Osteoblast (primary cell): ENCODE measurements at regions not wholly inside any gene's neighbourhood (a gene's known extent, or its start where the extent isn't known, plus 50 kb on each side); places are given as distances from the start of the nearest gene placed in this dataset.

Source experiments
- DNase-seq: peaks from one replicate; pipeline ENCODE4 v3.0.0; 2011; ENCODE audit warnings: low spot score, mixed read lengths; ENCODE audit not compliant: insufficient read length; ENCODE audit errors: missing footprints
- H2AFZ ChIP-seq: 2 replicates; pipeline ENCODE4 v1.6.0; 2011; ENCODE audit warnings: mild to moderate bottlenecking, low read length
- H3K27ac ChIP-seq: 2 replicates; pipeline ENCODE4 v1.5.1; 2011; ENCODE audit warnings: mild to moderate bottlenecking, low read depth, low read length, moderate library complexity
- H3K27me3 ChIP-seq: 2 replicates; pipeline ENCODE4 v1.6.0; 2012; ENCODE audit warnings: mild to moderate bottlenecking, control low read depth, inconsistent platforms, low read length, moderate library complexity; ENCODE audit not compliant: insufficient read depth
- H3K36me3 ChIP-seq: 2 replicates; pipeline ENCODE4 v1.5.1; 2011; ENCODE audit warnings: mild to moderate bottlenecking, low read length, control low read depth, moderate library complexity; ENCODE audit not compliant: insufficient read depth
- H3K4me1 ChIP-seq: 2 replicates; pipeline ENCODE4 v1.5.1; 2011; ENCODE audit warnings: mild to moderate bottlenecking, low read length, control low read depth, moderate library complexity; ENCODE audit not compliant: insufficient read depth
- H3K4me2 ChIP-seq: 2 replicates; pipeline ENCODE4 v1.6.0; 2011; ENCODE audit warnings: mild to moderate bottlenecking, low read length; ENCODE audit not compliant: insufficient read depth
- H3K4me3 ChIP-seq: fragments of 200-600 bp; sonication (generic); 3 replicates; pipeline ENCODE4 v1.5.1; 2012; ENCODE audit warnings: mild to moderate bottlenecking, low read length, inconsistent platforms; ENCODE audit not compliant: insufficient read depth
- H3K79me2 ChIP-seq: 2 replicates; pipeline ENCODE4 v1.6.0; 2012; ENCODE audit warnings: mild to moderate bottlenecking, low read length, control low read depth, inconsistent platforms; ENCODE audit not compliant: insufficient read depth
- H3K9me3 ChIP-seq: 2 replicates; pipeline ENCODE4 v1.5.1; 2011; ENCODE audit warnings: low read depth, low read length, control low read depth
- H4K20me1 ChIP-seq: 2 replicates; pipeline ENCODE4 v1.6.0; 2012; ENCODE audit warnings: mild to moderate bottlenecking, low read length, control low read depth; ENCODE audit not compliant: insufficient read depth
- TF ChIP-seq, protein P1 (sequence below): IDR thresholded peaks from 2 replicates; pipeline ENCODE4 v1.5.1; 2011; ENCODE audit warnings: mild to moderate bottlenecking, low read depth, low read length, moderate library complexity; ENCODE audit errors: extremely low read depth

DNA sequence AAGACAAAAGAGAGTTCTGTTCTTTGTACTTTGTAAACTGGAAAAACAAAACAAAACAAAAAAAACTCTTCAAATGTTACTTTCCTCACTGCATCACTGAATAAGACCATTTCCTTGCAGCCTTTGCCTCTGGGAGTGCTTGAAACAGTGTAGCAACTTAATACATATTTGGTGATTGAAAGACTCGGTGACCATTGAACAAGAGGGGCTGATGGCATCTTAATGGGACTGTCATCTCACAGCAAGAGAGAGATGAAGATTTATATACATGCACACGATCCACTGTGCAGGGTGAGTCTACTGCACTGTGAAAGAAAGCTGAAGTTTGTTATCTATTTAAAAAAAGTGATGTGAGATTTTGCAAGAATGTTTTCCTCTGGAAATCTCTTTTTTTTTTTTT lies 111.9 kb upstream of the KLHL25 start:
- no peak overlapping the region for H2AFZ ChIP-seq
- H3K9me3 ChIP-seq, result no peaks in the 10 kb centered on the region
- no peaks in the 10 kb centered on the region for H3K79me2 ChIP-seq
- no peaks in the 10 kb centered on the region for H3K4me1 ChIP-seq
- no peak overlapping the region for H3K4me3 ChIP-seq
- H4K20me1 ChIP-seq, result no peaks in the 10 kb centered on the region
- H3K4me2 ChIP-seq, result no peak overlapping the region
- TF ChIP-seq, protein P1, sequence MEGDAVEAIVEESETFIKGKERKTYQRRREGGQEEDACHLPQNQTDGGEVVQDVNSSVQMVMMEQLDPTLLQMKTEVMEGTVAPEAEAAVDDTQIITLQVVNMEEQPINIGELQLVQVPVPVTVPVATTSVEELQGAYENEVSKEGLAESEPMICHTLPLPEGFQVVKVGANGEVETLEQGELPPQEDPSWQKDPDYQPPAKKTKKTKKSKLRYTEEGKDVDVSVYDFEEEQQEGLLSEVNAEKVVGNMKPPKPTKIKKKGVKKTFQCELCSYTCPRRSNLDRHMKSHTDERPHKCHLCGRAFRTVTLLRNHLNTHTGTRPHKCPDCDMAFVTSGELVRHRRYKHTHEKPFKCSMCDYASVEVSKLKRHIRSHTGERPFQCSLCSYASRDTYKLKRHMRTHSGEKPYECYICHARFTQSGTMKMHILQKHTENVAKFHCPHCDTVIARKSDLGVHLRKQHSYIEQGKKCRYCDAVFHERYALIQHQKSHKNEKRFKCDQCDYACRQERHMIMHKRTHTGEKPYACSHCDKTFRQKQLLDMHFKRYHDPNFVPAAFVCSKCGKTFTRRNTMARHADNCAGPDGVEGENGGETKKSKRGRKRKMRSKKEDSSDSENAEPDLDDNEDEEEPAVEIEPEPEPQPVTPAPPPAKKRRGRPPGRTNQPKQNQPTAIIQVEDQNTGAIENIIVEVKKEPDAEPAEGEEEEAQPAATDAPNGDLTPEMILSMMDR, result no peak
- H3K27me3 ChIP-seq, result no peaks in the 10 kb centered on the region
- H3K36me3 ChIP-seq, result no peaks in the 10 kb centered on the region
- H3K27ac ChIP-seq, result no peak overlapping the region
- DNase-seq, result no peak

DNA sequence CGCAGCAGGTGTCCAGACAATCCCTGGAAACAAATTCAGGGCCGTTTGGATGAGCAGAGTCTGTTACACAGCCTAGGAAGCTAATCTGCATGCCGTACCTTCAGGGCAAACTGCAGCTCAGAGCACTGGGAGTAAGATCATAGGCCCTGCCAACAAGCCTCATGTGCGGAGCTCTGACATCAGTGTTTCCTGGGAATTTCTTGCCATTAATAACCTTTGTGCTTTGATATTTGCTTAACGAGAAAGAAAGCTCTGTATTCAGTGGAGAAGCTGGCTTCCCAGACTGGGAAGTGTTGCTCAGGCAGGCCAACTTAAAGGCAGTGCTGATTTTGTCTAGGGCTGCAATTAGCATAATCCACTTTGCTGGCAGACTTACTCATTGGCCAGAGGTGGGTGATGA lies 116.1 kb upstream of the KLHL25 start:
- TF ChIP-seq, protein P1, result no peak
- Histone ChIP-seq H4K20me1 (no peaks in the 10 kb centered on the region), H3K36me3 (no peaks in the 10 kb centered on the region), H3K9me3 (no peaks in the 10 kb centered on the region), H3K4me3 (no peak overlapping the region), H2AFZ (no peak overlapping the region), H3K4me1 (no peaks in the 10 kb centered on the region), H3K27ac (no peak overlapping the region), H3K4me2 (no peak overlapping the region), H3K27me3 (no peaks in the 10 kb centered on the region), H3K79me2 (no peaks in the 10 kb centered on the region)
- no peak for DNase-seq

DNA sequence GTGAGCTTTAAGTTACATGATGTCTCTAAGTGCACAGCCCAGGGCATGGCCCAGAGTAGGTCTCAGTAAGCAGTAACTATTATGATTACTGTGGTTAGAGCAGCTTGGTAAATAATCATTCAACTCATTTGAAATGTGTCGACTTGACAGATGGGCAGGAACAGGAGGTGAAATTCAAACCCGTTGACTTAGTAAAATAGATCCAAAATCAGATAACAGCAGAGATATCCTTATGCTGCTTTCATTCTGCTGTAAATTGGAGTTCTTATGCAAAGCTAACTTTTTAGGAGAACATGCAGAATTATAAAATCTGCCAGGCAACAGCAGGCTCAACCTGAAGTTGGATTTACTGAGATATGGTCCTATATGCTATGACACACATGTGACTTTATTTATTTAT lies 118.7 kb upstream of the KLHL25 start:
- no peaks in the 10 kb centered on the region for H4K20me1 ChIP-seq
- TF ChIP-seq, protein P1, result no peak
- no peak overlapping the region for H3K4me2 ChIP-seq
- H3K4me3 ChIP-seq, result no peak overlapping the region
- H3K9me3 ChIP-seq, result no peaks in the 10 kb centered on the region
- DNase-seq, result no peak
- no peak overlapping the region for H2AFZ ChIP-seq
- no peaks in the 10 kb centered on the region for H3K79me2 ChIP-seq
- H3K36me3 ChIP-seq, result no peaks in the 10 kb centered on the region
- H3K4me1 ChIP-seq, result no peaks in the 10 kb centered on the region
- no peaks in the 10 kb centered on the region for H3K27me3 ChIP-seq
- no peak overlapping the region for H3K27ac ChIP-seq

DNA sequence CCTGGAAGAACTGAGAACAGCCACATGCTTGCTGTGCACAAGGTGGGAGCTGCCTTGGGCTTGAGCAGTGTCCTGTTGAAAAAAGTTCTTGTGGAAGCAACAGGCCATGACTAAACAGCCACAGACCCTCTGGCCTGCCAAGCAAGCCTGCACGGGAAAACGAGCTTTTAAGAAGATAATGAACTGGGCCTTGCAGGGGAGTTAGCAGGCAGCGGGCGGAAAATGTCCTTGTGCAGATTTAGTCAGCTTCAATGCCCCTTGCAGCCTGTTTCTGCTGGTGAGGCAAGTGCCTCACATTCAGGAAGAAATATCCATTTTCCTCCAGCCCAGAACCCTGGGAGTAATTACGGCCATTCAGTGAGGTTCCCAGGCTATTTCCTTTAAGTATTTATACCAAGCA lies 126.2 kb upstream of the KLHL25 start:
- H3K79me2 ChIP-seq, result no peaks in the 10 kb centered on the region
- no peak overlapping the region for H3K4me3 ChIP-seq
- no peaks in the 10 kb centered on the region for H3K36me3 ChIP-seq
- no peak overlapping the region for H3K27ac ChIP-seq
- no peak overlapping the region for H3K4me2 ChIP-seq
- no peaks in the 10 kb centered on the region for H3K9me3 ChIP-seq
- H4K20me1 ChIP-seq, result no peaks in the 10 kb centered on the region
- TF ChIP-seq, protein P1, result no peak
- H3K27me3 ChIP-seq, result no peaks in the 10 kb centered on the region
- no peak for DNase-seq
- no peaks in the 10 kb centered on the region for H3K4me1 ChIP-seq
- H2AFZ ChIP-seq, result no peak overlapping the region
